NCI-H2227 treated with DMSO at 0.1 percent for 48 hours (cell line): ENCODE measurements at regions not wholly inside any gene's neighbourhood (a gene's known extent, or its start where the extent isn't known, plus 50 kb on each side); places are given as distances from the start of the nearest gene placed in this dataset.

Experiments
- DNase-seq: peaks from one replicate; lab custom pipeline; 2025; lab: John Stamatoyannopoulos, UW

GRCh38 chr9:27880156-27880555, 306.9 kb upstream of the C9orf72 start:
- no peak for DNase-seq

- no peak for DNase-seq
Measured at GRCh38 chr9:27880635-27881034, 307.4 kb upstream of the C9orf72 start.

- no peak for DNase-seq
Measured at GRCh38 chr9:27888661-27889295, 315.5 kb upstream of the C9orf72 start.

GRCh38 chr9:27924502-27924901, 351.2 kb upstream of the C9orf72 start:
- DNase-seq = no peak

GRCh38 chr9:27925815-27926214, 352.5 kb upstream of the C9orf72 start:
- DNase-seq = no peak

GRCh38 chr9:27929841-27930240, 356.6 kb upstream of the C9orf72 start:
- DNase-seq = no peak

GRCh38 chr9:27933210-27934025, 360.1 kb upstream of the C9orf72 start:
- no peak for DNase-seq

GRCh38 chr9:27934471-27934870, 361.2 kb upstream of the C9orf72 start:
- no peak for DNase-seq

GRCh38 chr9:27939186-27939585, 365.9 kb upstream of the C9orf72 start:
- no peak for DNase-seq

- DNase-seq = no peak
Measured at GRCh38 chr9:27940535-27940934, 367.3 kb upstream of the C9orf72 start.

GRCh38 chr9:27943501-27943900, 370.2 kb upstream of the C9orf72 start:
- no peak for DNase-seq

GRCh38 chr9:27945386-27945785, 372.1 kb upstream of the C9orf72 start:
- DNase-seq = no peak

- DNase-seq = no peak
Measured at GRCh38 chr9:27950382-27950781, 377.1 kb upstream of the C9orf72 start.

GRCh38 chr9:27954858-27955257, 381.6 kb upstream of the C9orf72 start:
- no peak for DNase-seq

GRCh38 chr9:27963836-27964235, 390.6 kb upstream of the C9orf72 start:
- no peak for DNase-seq

GRCh38 chr9:27967210-27967609, 393.9 kb upstream of the C9orf72 start:
- DNase-seq = no peak

GRCh38 chr9:27977931-27978330, 404.6 kb upstream of the C9orf72 start:
- DNase-seq = no peak

GRCh38 chr9:27985714-27986113, 412.4 kb upstream of the C9orf72 start:
- no peak for DNase-seq

GRCh38 chr9:27990524-27990923, 417.2 kb upstream of the C9orf72 start:
- DNase-seq = no peak

GRCh38 chr9:27991221-27991620, 417.9 kb upstream of the C9orf72 start:
- DNase-seq = no peak

- DNase-seq = no peak
Measured at GRCh38 chr9:28001096-28001495, 427.8 kb upstream of the C9orf72 start.

GRCh38 chr9:28004900-28005299, 431.6 kb upstream of the C9orf72 start:
- no peak for DNase-seq

- no peak for DNase-seq
Measured at GRCh38 chr9:28005779-28006178, 432.5 kb upstream of the C9orf72 start.
